Activated CD4-positive, CD25-positive, alpha-beta regulatory T cell (primary cell): ENCODE measurements at regions not wholly inside any gene's neighbourhood (a gene's known extent, or its start where the extent isn't known, plus 50 kb on each side); places are given as distances from the start of the nearest gene placed in this dataset.
"Not testable (repeated sequence)": the region's sequence is repeated elsewhere in the genome, so short reads cannot be mapped to it uniquely, and the experiment has no call there.

ENCODE experiments used
- DNase-seq, 4 experiments: peaks; one replicate each; lab custom pipeline; 2025; lab: John Stamatoyannopoulos, UW

DNA sequence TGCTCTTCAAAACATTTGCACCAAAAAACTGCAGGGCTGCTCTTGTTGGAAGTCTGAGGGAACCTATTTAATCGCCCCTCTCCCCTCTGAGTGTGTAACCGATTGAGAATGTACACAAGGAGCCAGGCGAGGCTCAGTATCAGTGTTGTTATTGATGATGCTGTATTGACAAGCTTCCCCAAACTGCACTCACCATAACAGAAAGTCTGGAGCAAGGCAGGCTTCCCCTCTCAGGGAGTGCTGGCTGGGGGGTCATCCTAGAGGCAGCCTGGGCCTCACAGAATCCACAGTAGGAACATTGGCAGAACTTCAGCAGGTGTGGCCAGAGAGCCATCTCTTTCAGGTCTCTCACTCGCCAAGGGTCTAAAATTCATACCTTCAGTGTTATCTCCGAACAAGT lies 58.1 kb upstream of the TUNAR start:
- no peak for DNase-seq

- no peak for DNase-seq
These were observed 59.4 kb upstream of the TUNAR start for GRCh38 chr14:95817271-95817670.

- no peak for DNase-seq
These were observed 60.1 kb upstream of the TUNAR start for GRCh38 chr14:95816539-95816938.

GRCh38 chr14:95815226-95815690 lies 61.4 kb upstream of the TUNAR start:
- DNase-seq = no peak

GRCh38 chr14:95814363-95815225 lies 62.0 kb upstream of the TUNAR start:
- DNase-seq = no peak

GRCh38 chr14:95811813-95812212 lies 64.8 kb upstream of the TUNAR start:
- no peak for DNase-seq

GRCh38 chr14:95808371-95808770 lies 68.3 kb upstream of the TUNAR start:
- no peak for DNase-seq

- no peak for DNase-seq
These were observed 79.8 kb upstream of the TUNAR start for GRCh38 chr14:95796788-95797187.

- no peak for DNase-seq
These were observed 74.0 kb upstream of the TCL1A start for GRCh38 chr14:95787941-95788340.

- no peak for DNase-seq
These were observed 72.6 kb upstream of the TCL1A start for GRCh38 chr14:95786566-95786965.

DNA sequence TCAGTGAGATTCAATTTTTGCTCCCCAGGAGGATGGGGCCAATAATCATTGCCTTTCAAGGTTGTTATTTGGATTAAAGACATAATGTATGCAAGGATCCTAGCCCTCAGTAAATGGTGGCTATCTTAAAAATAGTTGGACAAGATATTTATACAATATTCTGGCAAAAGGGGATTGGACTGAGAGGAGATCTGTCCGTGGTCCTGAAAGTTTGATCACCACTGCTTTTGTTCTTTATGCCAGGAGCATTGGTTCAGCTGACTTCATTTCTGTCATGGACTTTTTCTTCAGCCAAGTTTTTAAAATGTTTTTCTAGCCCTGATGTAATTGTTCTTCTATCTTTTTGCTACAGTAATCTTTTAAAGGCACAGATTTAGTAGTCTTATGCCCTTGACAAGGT lies 70.2 kb upstream of the TCL1A start:
- no peak for DNase-seq

- DNase-seq = no peak
These were observed 63.0 kb upstream of the TCL1A start for GRCh38 chr14:95776798-95777534.

DNA sequence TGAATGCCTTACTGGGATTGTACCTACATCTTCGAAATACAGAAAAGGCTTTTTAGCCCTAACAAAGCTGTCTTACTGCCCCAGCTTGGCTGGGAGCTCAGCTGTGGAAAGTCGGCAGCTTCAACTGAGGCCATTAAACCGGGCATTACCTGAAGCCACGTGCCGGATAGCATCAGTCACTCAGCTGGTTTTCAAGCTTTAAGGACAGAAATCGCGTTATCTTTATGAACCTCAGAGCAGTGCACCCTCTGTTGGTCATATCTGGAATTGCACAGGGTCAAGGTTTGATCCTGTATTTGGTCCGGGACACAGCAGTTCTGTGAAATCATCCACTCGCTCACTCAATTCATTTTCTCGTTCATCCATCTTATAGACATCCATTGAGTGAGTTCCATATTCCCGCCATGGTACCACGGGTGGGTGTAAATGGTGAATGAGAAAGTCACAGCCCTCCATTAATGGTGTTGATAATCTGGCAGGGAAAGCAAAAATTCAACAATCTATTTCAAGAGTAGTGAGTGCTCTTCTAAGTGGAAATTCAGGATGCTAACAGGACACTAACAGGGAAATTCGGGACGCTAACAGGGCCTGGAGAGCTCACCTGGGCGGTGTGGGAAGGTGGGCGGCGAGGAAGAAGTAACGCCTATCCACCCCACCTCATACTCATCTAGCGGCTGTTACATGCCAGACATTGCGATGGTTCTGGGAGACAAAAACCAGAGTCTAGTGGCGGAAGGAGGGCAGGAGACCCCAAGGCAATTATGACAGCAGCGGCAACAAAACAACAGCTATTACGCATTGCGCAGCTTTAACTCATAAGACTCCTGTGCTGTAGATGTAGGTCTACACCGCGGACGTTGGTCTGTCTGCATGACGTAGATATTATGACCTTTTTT lies 60.6 kb upstream of the TCL1A start:
- peak in 2 of 4 experiments; percentile 20 to 23 for DNase-seq

GRCh38 chr14:95770777-95771176 lies 56.9 kb upstream of the TCL1A start:
- DNase-seq = no peak

DNA sequence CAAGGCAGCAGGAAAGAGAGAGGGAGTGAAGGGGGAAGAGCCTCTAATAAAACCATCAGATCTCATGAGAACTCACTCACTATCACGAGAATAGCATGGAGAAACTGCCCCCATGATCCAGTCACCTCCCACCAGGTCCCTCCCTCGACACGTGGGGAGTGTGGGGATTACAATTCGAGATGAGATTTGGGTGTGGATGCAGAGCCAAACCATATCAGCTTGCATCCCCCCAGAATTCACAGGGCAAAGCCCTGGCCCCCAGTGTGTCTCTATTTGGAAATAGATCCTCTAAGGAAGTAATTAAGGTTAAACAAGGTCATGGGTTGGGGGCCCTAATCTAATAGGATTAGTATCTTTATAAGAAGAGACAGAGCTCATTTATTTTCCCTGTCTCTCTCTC lies 56.1 kb upstream of the TCL1A start:
- DNase-seq = no peak

GRCh38 chr14:95769431-95769830 lies 55.5 kb upstream of the TCL1A start:
- not testable (repeated sequence) for DNase-seq

DNA sequence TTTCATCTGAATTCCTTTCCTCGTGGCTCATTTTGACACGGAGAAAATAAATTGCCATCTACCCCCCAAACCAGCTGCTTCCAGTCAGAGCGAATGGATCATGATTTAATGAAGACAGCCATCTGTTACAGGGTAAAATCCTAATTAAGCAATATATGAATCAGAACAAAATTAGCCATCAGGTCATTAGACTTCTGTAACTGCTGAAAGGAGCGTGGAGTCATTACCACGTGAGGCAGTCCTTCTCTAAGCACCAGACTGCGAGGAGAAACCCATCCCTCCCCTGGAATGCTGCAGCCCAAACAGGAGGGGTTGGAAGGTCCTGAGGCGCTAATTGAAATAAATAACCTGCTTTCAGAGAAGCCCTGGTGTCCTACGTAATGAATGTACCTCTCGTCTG lies 51.1 kb upstream of the TCL1A start:
- DNase-seq = no peak

DNA sequence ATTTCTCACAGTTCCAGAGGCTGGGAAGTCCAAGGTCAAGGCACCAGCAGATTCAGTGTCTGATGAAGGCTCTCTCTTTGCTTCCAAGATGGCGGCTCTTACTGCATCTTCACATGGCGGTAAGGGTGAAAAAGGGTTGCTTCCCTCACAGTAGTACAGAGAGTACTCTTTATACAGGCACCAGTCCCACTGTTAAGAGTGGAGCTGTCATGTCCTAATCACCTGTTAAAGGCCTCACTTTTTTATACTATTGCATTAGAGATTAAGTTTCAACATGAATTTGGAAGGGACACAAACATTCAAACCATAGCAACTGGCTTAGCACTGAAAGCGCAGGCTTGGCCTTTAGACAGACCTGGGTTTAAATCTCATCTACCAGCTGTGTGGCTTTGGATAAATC lies 50.0 kb upstream of the TCL1A start:
- DNase-seq = no peak
